ENCODE measurements at regions not wholly inside any gene's neighbourhood (a gene's known extent, or its start where the extent isn't known, plus 50 kb on each side); places are given as distances from the start of the nearest gene placed in this dataset.

DNA sequence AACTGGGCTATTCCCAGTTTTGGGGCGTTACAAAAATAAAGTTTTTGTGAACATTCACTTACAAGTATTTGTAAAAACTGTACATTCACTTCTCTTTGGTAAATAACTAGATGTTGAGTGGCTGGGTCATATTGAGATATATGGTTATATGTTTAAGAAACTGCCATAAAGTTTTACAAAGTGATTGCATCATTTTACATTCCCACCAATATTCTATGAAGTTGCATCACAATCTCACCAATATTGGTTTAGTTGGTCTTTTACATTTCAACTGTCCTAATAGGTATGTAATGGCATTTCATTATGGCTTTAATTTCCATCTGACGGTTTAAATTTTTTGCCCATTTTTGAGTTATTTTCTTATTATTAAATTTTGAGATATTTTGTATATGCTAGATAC is 251.7 kb upstream of the GNAI1 start:
- TF ChIP-seq, protein P1, sequence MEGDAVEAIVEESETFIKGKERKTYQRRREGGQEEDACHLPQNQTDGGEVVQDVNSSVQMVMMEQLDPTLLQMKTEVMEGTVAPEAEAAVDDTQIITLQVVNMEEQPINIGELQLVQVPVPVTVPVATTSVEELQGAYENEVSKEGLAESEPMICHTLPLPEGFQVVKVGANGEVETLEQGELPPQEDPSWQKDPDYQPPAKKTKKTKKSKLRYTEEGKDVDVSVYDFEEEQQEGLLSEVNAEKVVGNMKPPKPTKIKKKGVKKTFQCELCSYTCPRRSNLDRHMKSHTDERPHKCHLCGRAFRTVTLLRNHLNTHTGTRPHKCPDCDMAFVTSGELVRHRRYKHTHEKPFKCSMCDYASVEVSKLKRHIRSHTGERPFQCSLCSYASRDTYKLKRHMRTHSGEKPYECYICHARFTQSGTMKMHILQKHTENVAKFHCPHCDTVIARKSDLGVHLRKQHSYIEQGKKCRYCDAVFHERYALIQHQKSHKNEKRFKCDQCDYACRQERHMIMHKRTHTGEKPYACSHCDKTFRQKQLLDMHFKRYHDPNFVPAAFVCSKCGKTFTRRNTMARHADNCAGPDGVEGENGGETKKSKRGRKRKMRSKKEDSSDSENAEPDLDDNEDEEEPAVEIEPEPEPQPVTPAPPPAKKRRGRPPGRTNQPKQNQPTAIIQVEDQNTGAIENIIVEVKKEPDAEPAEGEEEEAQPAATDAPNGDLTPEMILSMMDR (IDR thresholded peaks at IDR 0.05), result no peak
- TF ChIP-seq POLR2A (IDR thresholded peaks at IDR 0.05), result no peak
